A549 (cell line): ENCODE measurements at regions not wholly inside any gene's neighbourhood (a gene's known extent, or its start where the extent isn't known, plus 50 kb on each side); places are given as distances from the start of the nearest gene placed in this dataset.
"Not testable (repeated sequence)": the region's sequence is repeated elsewhere in the genome, so short reads cannot be mapped to it uniquely, and the experiment has no call there.

Source experiments
- ATAC-seq, 2 experiments: fragments of 200-7000 bp in 1 of 2; fragments of >200 bp in 1 of 2; cut with Nextera tagmentation in 1 of 2; cut with Tn5 transposase in 1 of 2; 3 replicates each; pipeline versions ENCODE4 v1.8.0 to v1.9.1; 2018 to 2020; ENCODE audit warnings: mild to moderate bottlenecking in 1 of 2, moderate library complexity in 1 of 2
- CTCF ChIA-PET: fragments of 300-600 bp; sonication (Branson Sonifier 250); formaldehyde crosslinking; extraction: SDS; loops from one replicate; lab custom pipeline; 2021; ENCODE audit warnings: antibody characterized with exemption, inconsistent platforms; lab: Yijun Ruan, JAX
- POLR2A ChIA-PET: fragments of 350-600 bp; formaldehyde crosslinking; extraction: SDS; loops from one replicate; lab custom pipeline; 2021; ENCODE audit warnings: antibody characterized with exemption, inconsistent platforms; lab: Yijun Ruan, JAX
- DNase-seq, 2 experiments: peaks; one replicate each; pipeline versions ENCODE4 v3.0.0 to v3.0.0-alpha.2; 2011 to 2016; ENCODE audit warnings: low read depth in 1 of 2, low spot score in 1 of 2
- FAIRE-seq: peaks from 2 replicates; lab custom pipeline; 2011; peaks lifted over from hg19 to GRCh38; lab: Jason Lieb, UNC
- H3K27ac ChIP-seq, 2 experiments: fragments of >200 bp; sonication (Bioruptor Twin); formaldehyde crosslinking; 3 replicates each; pipeline ENCODE4 v1.5.1; 2016 to 2017
- H3K4me1 ChIP-seq: fragments of >200 bp; sonication (Bioruptor Twin); formaldehyde crosslinking; 3 replicates; pipeline ENCODE4 v1.6.1; 2016
- H3K4me2 ChIP-seq: fragments of >200 bp; sonication (Bioruptor Twin); formaldehyde crosslinking; 3 replicates; pipeline ENCODE4 v1.6.1; 2016
- H3K4me3 ChIP-seq: fragments of >200 bp; sonication (Bioruptor Twin); formaldehyde crosslinking; 3 replicates; pipeline ENCODE4 v1.5.1; 2016
- H3K9me3 ChIP-seq: fragments of >200 bp; sonication (Bioruptor Twin); formaldehyde crosslinking; 3 replicates; pipeline ENCODE4 v1.6.1; 2016
- CBX2 ChIP-seq: fragments of 200-600 bp; sonication (generic); IDR thresholded peaks from 2 replicates; pipeline ENCODE4 v1.6.1; 2016; ENCODE audit warnings: low read depth, mild to moderate bottlenecking, borderline replicate concordance
- CBX8 ChIP-seq: fragments of 200-600 bp; sonication (generic); IDR thresholded peaks from 2 replicates; pipeline ENCODE4 v1.6.1; 2016
- CEBPB ChIP-seq, 2 experiments: fragments of >200 bp in 1 of 2; sonication (Bioruptor Twin) in 1 of 2; formaldehyde crosslinking in 1 of 2; IDR thresholded peaks; 2 replicates each; pipeline ENCODE4 v1.6.1; 2012 to 2016
- CHD4 ChIP-seq: fragments of 200-600 bp; sonication (generic); IDR thresholded peaks from 2 replicates; pipeline ENCODE4 v1.6.1; 2016; ENCODE audit warnings: antibody characterized with exemption, mild to moderate bottlenecking, borderline replicate concordance
- EHMT2 ChIP-seq: fragments of 200-600 bp; sonication (generic); IDR thresholded peaks from 2 replicates; pipeline ENCODE4 v1.6.1; 2016; ENCODE audit warnings: antibody characterized with exemption, low read depth, mild to moderate bottlenecking, moderate library complexity
- ESRRA ChIP-seq: fragments of 150-350 bp; IDR thresholded peaks from 2 replicates; pipeline ENCODE4 v1.6.1; 2014; ENCODE audit warnings: mild to moderate bottlenecking, low read length, borderline replicate concordance
- FOSL2 ChIP-seq, 2 experiments: fragments of 450-650 bp in 1 of 2; fragments of >200 bp in 1 of 2; sonication (Bioruptor Twin) in 1 of 2; formaldehyde crosslinking; IDR thresholded peaks; 2 replicates each; pipeline versions ENCODE4 v1.5.0 to v1.6.1; 2016 to 2020; ENCODE audit warnings: mild to moderate bottlenecking in 1 of 2, moderate library complexity in 1 of 2
- FOXS1 ChIP-seq: fragments of 250-450 bp; sonication (Bioruptor Pico); IDR thresholded peaks from 2 replicates; pipeline ENCODE4 v1.5.0; 2020; ENCODE audit warnings: mild to moderate bottlenecking, moderate library complexity
- GATA3 ChIP-seq: IDR thresholded peaks from 2 replicates; pipeline ENCODE4 v1.6.1; 2012; ENCODE audit warnings: borderline replicate concordance
- JUNB ChIP-seq: fragments of >200 bp; sonication (Bioruptor Twin); formaldehyde crosslinking; IDR thresholded peaks from 2 replicates; pipeline ENCODE4 v1.6.1; 2016
- MAZ ChIP-seq: fragments of 150-350 bp; IDR thresholded peaks from 2 replicates; pipeline ENCODE4 v1.6.1; 2014; ENCODE audit warnings: antibody characterized with exemption, low read depth, low read length, borderline replicate concordance
- NPAS2 ChIP-seq: fragments of 250-450 bp; sonication (Bioruptor Pico); IDR thresholded peaks from 2 replicates; pipeline ENCODE4 v1.8.0; 2022; ENCODE audit warnings: mild to moderate bottlenecking, moderate library complexity, borderline replicate concordance
- PHF8 ChIP-seq: fragments of 200-600 bp; sonication (generic); IDR thresholded peaks from 2 replicates; pipeline ENCODE4 v1.6.1; 2016; ENCODE audit warnings: low read depth, mild to moderate bottlenecking, antibody characterized with exemption, moderate library complexity, borderline replicate concordance
- POLR2AphosphoS2 ChIP-seq: conservative IDR thresholded peaks from 2 replicates; pipeline ENCODE4 v1.6.1; 2012; ENCODE audit warnings: low read length, improper control_type of control experiment, inconsistent platforms
- ZC3H11A ChIP-seq: fragments of 450-650 bp; IDR thresholded peaks from 2 replicates; pipeline ENCODE4 v1.6.1; 2014; ENCODE audit warnings: antibody characterized with exemption, mild to moderate bottlenecking
- ZFP36 ChIP-seq: fragments of 450-650 bp; IDR thresholded peaks from 2 replicates; pipeline ENCODE4 v1.6.1; 2014; ENCODE audit warnings: borderline replicate concordance; ENCODE audit not compliant: partially characterized antibody
- WGBS: methylation state at CpG from one replicate; pipeline ENCODE4 v1.1.6; 2017; ENCODE audit errors: missing lambda C conversion rate; 5-methylcytosine and 5-hydroxymethylcytosine counted together
- TF ChIP-seq, protein P1 (sequence below): fragments of 250-450 bp; sonication (Bioruptor Pico); IDR thresholded peaks from 2 replicates; pipeline ENCODE4 v1.5.0; 2021; ENCODE audit warnings: mild to moderate bottlenecking, moderate library complexity, borderline replicate concordance
- TF ChIP-seq, protein P2 (sequence below): fragments of >200 bp; sonication (Bioruptor Twin); formaldehyde crosslinking; IDR thresholded peaks from 3 replicates; pipeline ENCODE4 v1.6.1; 2016
- TF ChIP-seq, protein P3 (sequence below): fragments of 250-450 bp; sonication (Bioruptor Pico); IDR thresholded peaks from 2 replicates; pipeline ENCODE4 v1.5.0; 2020; ENCODE audit warnings: low read depth, mild to moderate bottlenecking, moderate library complexity
- TF ChIP-seq, protein P4 (sequence below): fragments of 150-350 bp; IDR thresholded peaks from 2 replicates; pipeline ENCODE4 v1.6.1; 2014; ENCODE audit warnings: low read depth, mild to moderate bottlenecking, low read length
- TF ChIP-seq, protein P5 (sequence below): fragments of >200 bp; sonication (Bioruptor Twin); formaldehyde crosslinking; IDR thresholded peaks from 3 replicates; pipeline ENCODE4 v1.5.1; 2016
- TF ChIP-seq, protein P6 (sequence below): IDR thresholded peaks from 2 replicates; pipeline ENCODE4 v1.6.1; 2012

DNA sequence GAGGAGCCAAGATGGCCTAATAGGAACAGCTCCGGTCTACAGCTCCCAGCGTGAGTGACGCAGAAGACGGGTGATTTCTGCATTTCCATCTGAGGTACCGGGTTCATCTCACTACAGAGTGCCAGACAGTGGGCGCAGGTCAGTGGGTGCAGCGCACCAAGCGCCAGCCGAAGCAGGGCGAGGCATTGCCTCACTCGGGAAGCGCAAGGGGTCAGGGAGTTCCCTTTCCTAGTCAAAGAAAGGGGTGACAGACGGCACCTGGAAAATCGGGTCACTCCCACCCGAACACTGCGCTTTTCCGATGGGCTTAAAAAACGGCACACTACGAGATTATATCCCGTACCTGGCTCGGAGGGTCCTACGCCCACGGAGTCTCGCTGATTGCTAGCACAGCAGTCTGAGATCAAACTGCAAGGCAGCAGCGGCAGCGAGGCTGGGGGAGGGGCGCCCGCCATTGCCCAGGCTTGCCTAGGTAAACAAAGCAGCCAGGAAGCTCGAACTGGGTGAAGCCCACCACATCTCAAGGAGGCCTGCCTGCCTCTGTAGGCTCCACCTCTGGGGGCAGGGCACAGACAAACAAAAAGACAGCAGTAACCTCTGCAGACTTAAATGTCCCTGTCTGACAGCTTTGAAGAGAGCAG, 117.1 kb downstream of the MZT1 start:
- H3K4me1 ChIP-seq, CTCF ChIA-PET: not testable (repeated sequence)
- 50% methylated on average over 19 of the region's 29 CpGs for whole genome bisulfite sequencing

DNA sequence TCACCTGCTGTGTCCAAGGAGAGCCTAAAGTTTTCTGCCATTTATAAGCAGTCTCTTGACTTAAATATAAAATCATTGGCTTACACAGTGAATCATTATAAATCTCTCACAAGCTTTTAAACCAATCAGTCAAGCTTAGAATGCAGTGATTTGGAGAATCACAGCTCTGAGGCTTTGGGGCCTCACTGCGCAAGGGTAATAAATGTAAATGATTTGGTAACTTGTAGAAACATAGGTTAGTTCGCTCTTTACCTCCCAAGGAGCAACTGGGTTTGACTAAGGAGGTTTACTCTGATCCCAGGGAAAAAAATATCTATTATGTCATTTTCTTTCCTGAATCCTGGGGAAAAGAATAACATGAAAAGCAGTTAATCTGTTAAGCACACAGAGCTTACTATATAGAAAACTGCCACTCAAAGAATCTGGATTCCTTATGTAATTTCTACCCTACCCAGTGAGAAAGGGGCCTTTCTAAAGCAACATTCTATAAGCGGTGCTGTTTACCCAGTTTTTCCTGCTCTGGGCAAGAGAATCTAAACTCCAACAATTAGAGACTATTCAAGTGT, 128.2 kb downstream of the MZT1 start:
- ChIA-PET CTCF (no interaction called here), POLR2A (no interaction called here)
- H3K4me3 ChIP-seq, result no peak overlapping the region
- H3K4me1 ChIP-seq, result no peaks in the 10 kb centered on the region
- FAIRE-seq (no peak), DNase-seq (no peak), ATAC-seq (no peak)
- 0% methylated on average over 3 of the region's 3 CpGs for WGBS
- H3K4me2 ChIP-seq, result no peak overlapping the region
- no peaks in the 10 kb centered on the region for H3K9me3 ChIP-seq
- H3K27ac ChIP-seq, result no peak overlapping the region
- no peak for TF ChIP-seq JUNB
- TF ChIP-seq, protein P1, sequence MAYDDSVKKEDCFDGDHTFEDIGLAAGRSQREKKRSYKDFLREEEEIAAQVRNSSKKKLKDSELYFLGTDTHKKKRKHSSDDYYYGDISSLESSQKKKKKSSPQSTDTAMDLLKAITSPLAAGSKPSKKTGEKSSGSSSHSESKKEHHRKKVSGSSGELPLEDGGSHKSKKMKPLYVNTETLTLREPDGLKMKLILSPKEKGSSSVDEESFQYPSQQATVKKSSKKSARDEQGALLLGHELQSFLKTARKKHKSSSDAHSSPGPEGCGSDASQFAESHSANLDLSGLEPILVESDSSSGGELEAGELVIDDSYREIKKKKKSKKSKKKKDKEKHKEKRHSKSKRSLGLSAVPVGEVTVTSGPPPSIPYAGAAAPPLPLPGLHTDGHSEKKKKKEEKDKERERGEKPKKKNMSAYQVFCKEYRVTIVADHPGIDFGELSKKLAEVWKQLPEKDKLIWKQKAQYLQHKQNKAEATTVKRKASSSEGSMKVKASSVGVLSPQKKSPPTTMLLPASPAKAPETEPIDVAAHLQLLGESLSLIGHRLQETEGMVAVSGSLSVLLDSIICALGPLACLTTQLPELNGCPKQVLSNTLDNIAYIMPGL, result no peak
- no peak for TF ChIP-seq ZC3H11A
- TF ChIP-seq POLR2AphosphoS2, result no peak
- no peak for TF ChIP-seq FOSL2 (IDR thresholded peaks at IDR 0.05)
- no peak for TF ChIP-seq FOSL2 (CRISPR knock-in tag; IDR thresholded peaks at IDR 0.05)
- no peak for TF ChIP-seq GATA3
- TF ChIP-seq EHMT2, result no peak
- no peak for TF ChIP-seq ESRRA
- TF ChIP-seq CBX2, result no peak
- no peak for TF ChIP-seq ZFP36
- TF ChIP-seq, protein P2, sequence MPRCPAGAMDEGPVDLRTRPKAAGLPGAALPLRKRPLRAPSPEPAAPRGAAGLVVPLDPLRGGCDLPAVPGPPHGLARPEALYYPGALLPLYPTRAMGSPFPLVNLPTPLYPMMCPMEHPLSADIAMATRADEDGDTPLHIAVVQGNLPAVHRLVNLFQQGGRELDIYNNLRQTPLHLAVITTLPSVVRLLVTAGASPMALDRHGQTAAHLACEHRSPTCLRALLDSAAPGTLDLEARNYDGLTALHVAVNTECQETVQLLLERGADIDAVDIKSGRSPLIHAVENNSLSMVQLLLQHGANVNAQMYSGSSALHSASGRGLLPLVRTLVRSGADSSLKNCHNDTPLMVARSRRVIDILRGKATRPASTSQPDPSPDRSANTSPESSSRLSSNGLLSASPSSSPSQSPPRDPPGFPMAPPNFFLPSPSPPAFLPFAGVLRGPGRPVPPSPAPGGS, result no peak
- no peak for TF ChIP-seq CBX8

More for the DNA sequence above, 117.1 kb downstream of the MZT1 start:
- H3K4me2 ChIP-seq, H3K9me3 ChIP-seq, DNase-seq, H3K4me3 ChIP-seq, ATAC-seq, H3K27ac ChIP-seq, POLR2A ChIA-PET, FAIRE-seq: not testable (repeated sequence)

DNA sequence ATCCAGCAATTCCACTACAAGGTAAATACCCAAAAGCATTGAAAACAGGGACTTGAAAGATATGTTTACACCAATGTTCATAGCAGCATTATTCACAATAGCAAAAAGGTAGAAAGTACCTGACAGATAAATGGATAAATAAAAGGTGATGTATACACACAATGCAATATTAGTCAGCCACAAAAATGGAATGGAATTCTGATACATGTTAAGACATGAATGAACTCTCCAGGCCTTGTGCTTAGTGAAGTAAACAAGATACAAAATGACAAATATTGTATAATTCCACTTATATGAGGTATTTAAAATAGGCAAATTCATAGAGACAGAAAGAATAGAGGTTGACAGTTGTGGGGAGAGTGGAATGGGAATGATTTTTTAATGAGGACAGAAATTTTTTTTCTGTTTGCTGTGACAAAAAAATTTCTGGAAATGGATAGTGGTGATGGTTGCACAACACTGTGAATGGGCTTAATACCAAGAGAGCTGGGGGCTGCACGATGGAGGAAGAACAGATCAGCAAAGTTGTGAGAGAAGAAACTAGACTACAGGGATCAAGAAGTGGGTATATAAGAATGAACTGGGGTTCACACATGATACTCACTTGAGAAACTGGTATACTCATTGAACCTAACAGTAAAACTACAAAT, 137.2 kb downstream of the MZT1 start:
- DNase-seq, result no peak
- no peak for FAIRE-seq
- H3K9me3 ChIP-seq, result no peaks in the 10 kb centered on the region
- H3K27ac ChIP-seq, result no peak overlapping the region
- POLR2A ChIA-PET, result no interaction called here
- CTCF ChIA-PET, result no interaction called here
- no peak overlapping the region for H3K4me2 ChIP-seq
- no peaks in the 10 kb centered on the region for H3K4me1 ChIP-seq
- 0% methylated on average over 1 of the region's 1 CpG for WGBS
- H3K4me3 ChIP-seq, result no peak overlapping the region
- no peak for ATAC-seq
- TF ChIP-seq, protein P3, sequence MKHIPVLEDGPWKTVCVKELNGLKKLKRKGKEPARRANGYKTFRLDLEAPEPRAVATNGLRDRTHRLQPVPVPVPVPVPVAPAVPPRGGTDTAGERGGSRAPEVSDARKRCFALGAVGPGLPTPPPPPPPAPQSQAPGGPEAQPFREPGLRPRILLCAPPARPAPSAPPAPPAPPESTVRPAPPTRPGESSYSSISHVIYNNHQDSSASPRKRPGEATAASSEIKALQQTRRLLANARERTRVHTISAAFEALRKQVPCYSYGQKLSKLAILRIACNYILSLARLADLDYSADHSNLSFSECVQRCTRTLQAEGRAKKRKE, result no peak
- no peak for TF ChIP-seq ZC3H11A
- TF ChIP-seq CEBPB (IDR thresholded peaks at IDR 0.05), result no peak
- no peak for TF ChIP-seq CHD4
- no peak for TF ChIP-seq FOXS1 (CRISPR knock-in tag)
- TF ChIP-seq PHF8, result no peak
- TF ChIP-seq NPAS2, result no peak
- TF ChIP-seq, protein P4, sequence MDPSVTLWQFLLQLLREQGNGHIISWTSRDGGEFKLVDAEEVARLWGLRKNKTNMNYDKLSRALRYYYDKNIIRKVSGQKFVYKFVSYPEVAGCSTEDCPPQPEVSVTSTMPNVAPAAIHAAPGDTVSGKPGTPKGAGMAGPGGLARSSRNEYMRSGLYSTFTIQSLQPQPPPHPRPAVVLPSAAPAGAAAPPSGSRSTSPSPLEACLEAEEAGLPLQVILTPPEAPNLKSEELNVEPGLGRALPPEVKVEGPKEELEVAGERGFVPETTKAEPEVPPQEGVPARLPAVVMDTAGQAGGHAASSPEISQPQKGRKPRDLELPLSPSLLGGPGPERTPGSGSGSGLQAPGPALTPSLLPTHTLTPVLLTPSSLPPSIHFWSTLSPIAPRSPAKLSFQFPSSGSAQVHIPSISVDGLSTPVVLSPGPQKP, result no peak
- TF ChIP-seq MAZ, result no peak
- TF ChIP-seq CBX8, result no peak
- TF ChIP-seq, protein P5, sequence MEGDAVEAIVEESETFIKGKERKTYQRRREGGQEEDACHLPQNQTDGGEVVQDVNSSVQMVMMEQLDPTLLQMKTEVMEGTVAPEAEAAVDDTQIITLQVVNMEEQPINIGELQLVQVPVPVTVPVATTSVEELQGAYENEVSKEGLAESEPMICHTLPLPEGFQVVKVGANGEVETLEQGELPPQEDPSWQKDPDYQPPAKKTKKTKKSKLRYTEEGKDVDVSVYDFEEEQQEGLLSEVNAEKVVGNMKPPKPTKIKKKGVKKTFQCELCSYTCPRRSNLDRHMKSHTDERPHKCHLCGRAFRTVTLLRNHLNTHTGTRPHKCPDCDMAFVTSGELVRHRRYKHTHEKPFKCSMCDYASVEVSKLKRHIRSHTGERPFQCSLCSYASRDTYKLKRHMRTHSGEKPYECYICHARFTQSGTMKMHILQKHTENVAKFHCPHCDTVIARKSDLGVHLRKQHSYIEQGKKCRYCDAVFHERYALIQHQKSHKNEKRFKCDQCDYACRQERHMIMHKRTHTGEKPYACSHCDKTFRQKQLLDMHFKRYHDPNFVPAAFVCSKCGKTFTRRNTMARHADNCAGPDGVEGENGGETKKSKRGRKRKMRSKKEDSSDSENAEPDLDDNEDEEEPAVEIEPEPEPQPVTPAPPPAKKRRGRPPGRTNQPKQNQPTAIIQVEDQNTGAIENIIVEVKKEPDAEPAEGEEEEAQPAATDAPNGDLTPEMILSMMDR, result no peak
- TF ChIP-seq, protein P6, sequence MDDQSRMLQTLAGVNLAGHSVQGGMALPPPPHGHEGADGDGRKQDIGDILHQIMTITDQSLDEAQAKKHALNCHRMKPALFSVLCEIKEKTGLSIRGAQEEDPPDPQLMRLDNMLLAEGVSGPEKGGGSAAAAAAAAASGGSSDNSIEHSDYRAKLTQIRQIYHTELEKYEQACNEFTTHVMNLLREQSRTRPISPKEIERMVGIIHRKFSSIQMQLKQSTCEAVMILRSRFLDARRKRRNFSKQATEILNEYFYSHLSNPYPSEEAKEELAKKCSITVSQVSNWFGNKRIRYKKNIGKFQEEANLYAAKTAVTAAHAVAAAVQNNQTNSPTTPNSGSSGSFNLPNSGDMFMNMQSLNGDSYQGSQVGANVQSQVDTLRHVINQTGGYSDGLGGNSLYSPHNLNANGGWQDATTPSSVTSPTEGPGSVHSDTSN, result no peak
